Lower leg skin (tissue), 3 donors: ENCODE measurements at regions not wholly inside any gene's neighbourhood (a gene's known extent, or its start where the extent isn't known, plus 50 kb on each side); places are given as distances from the start of the nearest gene placed in this dataset.
"Not testable (repeated sequence)": the region's sequence is repeated elsewhere in the genome, so short reads cannot be mapped to it uniquely, and the experiment has no call there.

ENCODE experiments used
- POLR2A ChIP-seq, 2 donors: fragments of 450-650 bp; IDR thresholded peaks; one replicate each; pipeline ENCODE4 v1.6.1; 2016 to 2017; ENCODE audit warnings: antibody characterized with exemption in 2 of 2, mild to moderate bottlenecking in 1 of 2, moderate library complexity in 1 of 2
- TF ChIP-seq, protein P1 (sequence below), 3 donors: fragments of 450-650 bp; IDR thresholded peaks; one replicate each; pipeline ENCODE4 v1.5.1; 2016; ENCODE audit warnings: antibody characterized with exemption in 3 of 3, mild to moderate bottlenecking in 3 of 3, moderate library complexity in 2 of 3

DNA sequence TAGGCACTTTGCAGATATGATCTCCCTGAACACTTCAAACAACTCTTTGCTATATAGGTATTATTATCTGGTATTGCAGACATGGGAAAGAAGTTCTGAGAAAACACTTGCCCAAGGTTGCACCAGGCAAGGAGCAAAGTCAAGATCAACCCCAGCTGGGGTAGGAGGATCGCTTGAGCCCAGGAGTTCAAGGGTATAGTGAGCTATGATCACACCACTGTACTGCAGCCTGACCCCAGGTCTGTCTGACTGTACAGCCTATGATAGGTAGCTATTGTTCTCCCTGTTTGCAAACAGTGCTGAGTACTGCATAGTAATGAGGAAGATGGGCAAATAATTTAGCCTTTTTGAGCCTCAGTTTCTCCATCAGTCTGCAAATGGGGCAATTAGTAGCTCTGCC is 60.5 kb upstream of the GRK3 start:
- TF ChIP-seq, protein P1, sequence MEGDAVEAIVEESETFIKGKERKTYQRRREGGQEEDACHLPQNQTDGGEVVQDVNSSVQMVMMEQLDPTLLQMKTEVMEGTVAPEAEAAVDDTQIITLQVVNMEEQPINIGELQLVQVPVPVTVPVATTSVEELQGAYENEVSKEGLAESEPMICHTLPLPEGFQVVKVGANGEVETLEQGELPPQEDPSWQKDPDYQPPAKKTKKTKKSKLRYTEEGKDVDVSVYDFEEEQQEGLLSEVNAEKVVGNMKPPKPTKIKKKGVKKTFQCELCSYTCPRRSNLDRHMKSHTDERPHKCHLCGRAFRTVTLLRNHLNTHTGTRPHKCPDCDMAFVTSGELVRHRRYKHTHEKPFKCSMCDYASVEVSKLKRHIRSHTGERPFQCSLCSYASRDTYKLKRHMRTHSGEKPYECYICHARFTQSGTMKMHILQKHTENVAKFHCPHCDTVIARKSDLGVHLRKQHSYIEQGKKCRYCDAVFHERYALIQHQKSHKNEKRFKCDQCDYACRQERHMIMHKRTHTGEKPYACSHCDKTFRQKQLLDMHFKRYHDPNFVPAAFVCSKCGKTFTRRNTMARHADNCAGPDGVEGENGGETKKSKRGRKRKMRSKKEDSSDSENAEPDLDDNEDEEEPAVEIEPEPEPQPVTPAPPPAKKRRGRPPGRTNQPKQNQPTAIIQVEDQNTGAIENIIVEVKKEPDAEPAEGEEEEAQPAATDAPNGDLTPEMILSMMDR (IDR thresholded peaks at IDR 0.05), result not testable (repeated sequence)
- not testable (repeated sequence) for TF ChIP-seq POLR2A (IDR thresholded peaks at IDR 0.05)
